ENCODE measurements at regions not wholly inside any gene's neighbourhood (a gene's known extent, or its start where the extent isn't known, plus 50 kb on each side); places are given as distances from the start of the nearest gene placed in this dataset.

- peak; percentile 73 for DNase-seq
Observed at GRCh38 chr20:11716239-11716944, 201.3 kb upstream of the BTBD3 start.

- DNase-seq, result no peak
Observed at GRCh38 chr20:11716945-11717248, 200.8 kb upstream of the BTBD3 start.

- no peak for DNase-seq
Observed at GRCh38 chr20:11717562-11717961, 200.1 kb upstream of the BTBD3 start.

DNA sequence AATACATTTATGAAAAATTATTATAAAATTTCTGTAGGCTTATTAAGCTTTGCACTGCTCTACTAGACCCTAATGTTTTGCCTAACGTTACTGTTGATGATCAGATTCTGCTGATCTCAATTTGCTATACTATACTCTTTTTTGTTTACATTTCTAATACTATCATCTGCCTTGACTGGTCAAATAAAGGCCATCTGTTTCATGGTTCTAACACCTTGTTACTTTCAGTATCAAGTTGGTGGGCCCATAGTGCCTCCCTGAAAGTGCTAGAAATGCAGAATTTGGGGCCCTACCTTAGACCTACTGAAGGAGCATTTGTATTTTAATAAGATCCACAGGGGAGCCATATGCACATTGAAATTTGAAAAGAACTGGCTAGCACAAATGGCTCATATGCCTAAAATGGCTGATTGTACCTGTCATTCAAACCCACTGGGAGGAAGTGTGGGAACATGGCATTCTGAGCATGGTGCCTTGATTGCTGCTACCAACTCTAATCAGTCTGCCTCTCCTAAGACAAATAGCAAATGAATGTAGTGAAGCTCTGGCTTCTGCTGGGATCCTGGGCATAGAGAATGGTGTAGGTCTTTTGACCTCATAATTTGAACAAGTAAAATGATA is 199.1 kb upstream of the BTBD3 start:
- DNase-seq, result no peak

GRCh38 chr20:11719153-11719552 is 198.5 kb upstream of the BTBD3 start:
- DNase-seq, result no peak

GRCh38 chr20:11721411-11721810 is 196.3 kb upstream of the BTBD3 start:
- no peak for DNase-seq

GRCh38 chr20:11724097-11724496 is 193.6 kb upstream of the BTBD3 start:
- no peak for DNase-seq

DNA sequence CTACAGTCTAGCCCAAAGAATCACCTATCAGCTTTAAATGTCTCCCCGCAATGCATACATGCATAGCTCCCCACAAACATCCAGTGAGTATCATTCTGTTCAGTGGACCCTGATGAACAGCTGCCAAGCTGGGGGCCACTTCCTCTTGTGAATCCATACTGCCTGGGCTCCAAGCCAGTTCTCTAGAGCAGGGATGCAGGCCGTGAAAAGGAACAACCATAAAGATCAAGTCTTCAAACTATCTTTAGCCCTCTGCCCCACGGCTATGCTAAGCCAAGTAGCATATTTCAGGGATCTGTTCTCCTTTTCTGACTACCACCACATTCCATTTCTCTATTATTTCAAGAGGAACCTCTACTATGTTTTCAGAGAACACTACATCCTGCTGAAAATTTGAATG is 191.7 kb upstream of the BTBD3 start:
- DNase-seq, result no peak

GRCh38 chr20:11727708-11728107 is 190.0 kb upstream of the BTBD3 start:
- no peak for DNase-seq

- DNase-seq, result no peak
Observed at GRCh38 chr20:11728937-11729336, 188.8 kb upstream of the BTBD3 start.

GRCh38 chr20:11729806-11730205 is 187.9 kb upstream of the BTBD3 start:
- DNase-seq, result no peak

DNA sequence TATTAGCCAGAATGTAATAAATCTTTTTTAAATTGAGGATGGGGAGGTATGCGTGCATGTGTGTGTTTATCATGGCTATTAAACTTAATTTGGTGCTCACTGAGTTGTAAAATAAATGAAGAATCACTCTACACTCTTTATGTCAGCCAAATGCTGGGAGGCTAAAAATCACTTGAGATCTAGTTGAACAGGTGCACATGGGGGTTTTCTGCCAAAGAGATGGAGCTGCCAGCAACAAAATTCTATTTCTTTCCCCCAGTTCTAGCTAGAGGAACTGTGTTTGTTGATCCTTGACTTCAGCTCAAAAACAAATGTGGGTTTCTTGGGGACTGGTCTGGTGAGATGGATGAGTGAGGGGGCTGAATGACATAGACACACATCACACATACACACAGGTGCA is 183.3 kb upstream of the BTBD3 start:
- DNase-seq, result no peak

DNA sequence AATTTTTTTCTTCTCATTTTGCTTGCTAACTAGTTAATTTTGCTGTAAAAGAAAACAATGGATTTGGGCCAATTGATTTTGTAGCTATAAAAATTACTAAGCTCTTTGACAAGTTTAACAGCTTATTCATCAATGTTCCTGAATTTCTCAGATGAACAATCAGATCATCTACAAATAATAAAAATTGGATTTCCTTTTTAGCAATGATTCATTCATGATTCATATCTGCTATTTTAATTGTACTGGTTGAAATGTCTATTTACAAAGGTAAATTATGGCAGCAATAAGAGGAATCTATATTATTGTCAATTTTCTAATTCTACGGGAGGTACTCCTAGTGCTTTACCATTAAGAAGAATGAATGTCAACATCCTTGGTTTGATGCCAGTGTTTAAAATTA is 178.8 kb upstream of the BTBD3 start:
- no peak for DNase-seq

DNA sequence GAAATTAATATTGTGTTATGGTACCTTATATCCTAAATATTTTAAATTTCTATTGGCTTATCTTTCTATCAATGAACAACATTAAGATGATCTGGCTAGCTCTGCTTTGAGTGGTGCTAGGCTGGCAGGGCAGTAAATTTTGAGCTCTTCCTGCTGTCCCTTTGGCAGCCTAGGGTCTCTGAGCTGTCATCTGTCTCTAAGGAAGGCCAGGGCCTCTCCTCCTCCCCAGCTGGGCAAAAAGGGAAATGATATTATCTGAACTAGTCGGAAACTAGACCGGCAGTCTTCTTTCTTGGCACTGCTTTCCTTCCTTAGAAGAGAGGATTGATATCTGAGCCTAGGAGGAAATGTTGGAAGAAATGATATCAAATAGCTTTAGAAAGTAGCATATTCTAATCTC is 176.7 kb upstream of the BTBD3 start:
- no peak for DNase-seq

DNA sequence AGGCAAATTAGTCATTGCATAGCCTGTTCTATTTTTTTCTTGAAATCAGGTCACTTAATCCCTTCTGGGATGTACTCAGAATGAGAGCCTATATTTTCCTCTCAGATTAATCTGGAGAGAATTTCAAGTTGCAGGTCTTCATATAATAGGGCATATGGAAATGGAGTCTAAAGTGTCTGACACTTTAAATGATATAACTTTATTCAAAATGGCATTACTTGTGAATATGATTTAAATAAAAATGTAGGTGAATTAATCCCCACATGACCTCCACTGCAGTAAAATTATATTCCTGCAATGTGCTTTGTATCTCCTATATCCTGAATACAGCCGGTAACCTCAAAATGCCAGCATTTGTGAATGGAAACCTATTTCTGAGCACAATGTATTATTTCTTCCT is 172.5 kb upstream of the BTBD3 start:
- no peak for DNase-seq

- no peak for DNase-seq
Observed at GRCh38 chr20:11748436-11748835, 169.3 kb upstream of the BTBD3 start.

DNA sequence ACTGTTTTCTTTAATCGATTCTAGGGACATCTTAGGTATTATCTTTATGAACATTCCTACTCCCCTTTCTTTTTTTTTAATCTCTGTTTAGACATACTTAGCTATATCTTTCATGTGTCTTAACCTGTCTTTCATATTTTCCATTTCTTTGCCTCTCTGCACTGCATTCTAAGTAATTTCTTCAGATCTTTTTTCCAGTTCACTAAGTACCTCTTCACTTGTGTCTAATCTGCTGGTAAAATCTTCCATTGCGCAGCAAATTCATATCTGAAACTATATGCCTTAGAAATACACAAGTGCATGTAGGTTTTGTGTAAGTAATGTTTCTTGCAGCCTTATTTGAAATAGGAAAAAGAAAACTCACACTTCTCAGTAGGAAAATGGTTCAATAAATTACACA is 165.4 kb upstream of the BTBD3 start:
- no peak for DNase-seq

- DNase-seq, result no peak
Observed at GRCh38 chr20:11753155-11753554, 164.5 kb upstream of the BTBD3 start.

GRCh38 chr20:11754451-11754850 is 163.2 kb upstream of the BTBD3 start:
- no peak for DNase-seq

GRCh38 chr20:11755071-11755841 is 162.4 kb upstream of the BTBD3 start:
- DNase-seq, result no peak

GRCh38 chr20:11761497-11761896 is 156.2 kb upstream of the BTBD3 start:
- no peak for DNase-seq

DNA sequence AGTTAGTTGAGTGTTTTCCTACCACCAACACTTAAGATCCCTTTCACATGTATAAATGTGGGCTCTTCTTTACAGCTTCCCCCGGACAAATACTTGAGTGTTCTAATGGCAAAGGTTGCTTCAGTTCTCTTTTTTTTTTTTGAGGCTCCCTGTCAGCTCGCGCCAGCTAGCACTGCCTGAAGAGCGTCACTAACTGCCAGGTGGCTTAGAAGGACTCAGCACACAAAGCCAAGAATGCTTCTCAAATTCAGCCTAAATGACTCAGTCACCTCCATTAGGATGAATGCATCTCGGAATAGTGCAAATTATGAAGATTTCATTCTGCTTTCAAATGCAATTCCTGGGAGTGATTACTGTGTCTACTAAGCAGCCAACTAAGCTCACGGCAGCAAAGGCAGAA is 150.7 kb upstream of the BTBD3 start:
- no peak for DNase-seq

DNA sequence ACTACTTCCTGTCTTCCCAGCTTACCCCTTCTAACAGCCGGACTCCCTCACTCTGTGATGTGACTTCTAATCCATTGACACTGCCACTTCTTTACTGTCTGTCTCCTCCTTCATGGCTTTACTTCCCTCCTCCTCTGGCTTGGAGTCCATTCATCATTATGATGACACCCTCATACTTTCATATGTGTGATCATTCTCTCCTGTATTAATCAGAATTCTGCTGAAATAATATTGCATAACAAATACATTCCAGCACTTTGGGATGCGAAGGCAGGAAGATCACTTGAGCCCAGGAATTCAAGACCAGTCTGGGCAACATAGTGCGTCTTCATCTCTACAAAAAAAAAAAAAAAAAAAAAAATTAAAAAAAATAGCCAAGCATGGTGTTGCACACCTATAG is 147.9 kb upstream of the BTBD3 start:
- DNase-seq, result no peak

DNA sequence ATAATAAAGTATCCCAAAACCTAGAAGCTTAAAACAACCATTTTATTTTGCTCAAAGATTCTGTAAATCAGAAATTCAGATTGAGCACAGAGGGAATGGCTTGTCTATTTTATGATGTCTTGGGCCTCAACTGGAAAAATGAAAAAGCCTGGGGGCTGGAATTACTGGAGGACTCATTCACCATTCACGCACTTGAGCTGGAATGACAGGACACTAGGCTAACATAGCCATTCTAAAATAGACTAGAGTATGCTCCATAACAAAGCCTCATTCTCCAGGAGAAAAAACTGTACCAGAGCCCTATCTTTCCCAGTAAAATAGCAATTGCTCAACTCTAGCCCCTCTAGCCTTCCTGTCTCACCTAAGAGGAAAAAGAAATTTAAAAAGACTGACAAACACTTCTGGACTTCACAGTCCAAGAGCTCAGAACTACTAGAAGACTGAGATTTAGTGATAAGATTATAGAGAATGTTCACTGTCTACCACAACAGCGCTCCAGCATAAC is 145.4 kb upstream of the BTBD3 start:
- DNase-seq, result no peak
